Stomach (tissue), 8 donors: ENCODE measurements at regions not wholly inside any gene's neighbourhood (a gene's known extent, or its start where the extent isn't known, plus 50 kb on each side); places are given as distances from the start of the nearest gene placed in this dataset.
A peak's percentile ranks its signal among the peaks of the same experiment; 100 is the strongest.

Experiments
- DNase-seq, 2 donors: peaks; one replicate each; pipeline versions ENCODE4 v3.0.0 to v3.0.0-alpha.2; 2013 to 2019
- H3K27ac ChIP-seq, 5 donors: fragments of 200-600 bp in 4 of 5; sonication (generic) in 4 of 5; one replicate each; pipeline ENCODE4 v1.5.1; 2013 to 2019; ENCODE audit warnings: mild to moderate bottlenecking in 1 of 5, moderate library complexity in 1 of 5
- H3K27me3 ChIP-seq, 3 donors: fragments of 200-600 bp; sonication (generic); one replicate each; pipeline ENCODE4 v1.5.1; 2017 to 2019; ENCODE audit warnings: mixed run types in 1 of 3
- H3K36me3 ChIP-seq, 4 donors: fragments of 200-600 bp; sonication (generic); 1 replicate in 3 of 4; 2 replicates in 1 of 4; pipeline ENCODE4 v1.5.1; 2016 to 2019
- H3K4me1 ChIP-seq, 4 donors: fragments of 200-600 bp; sonication (generic); one replicate each; pipeline ENCODE4 v1.5.1; 2016 to 2019
- H3K4me3 ChIP-seq, 4 donors: fragments of 200-600 bp; sonication (generic) in 3 of 4; one replicate each; pipeline ENCODE4 v1.5.1; 2016 to 2019; ENCODE audit warnings: mild to moderate bottlenecking in 1 of 4
- H3K9me3 ChIP-seq, 4 donors: fragments of 200-600 bp; sonication (generic); one replicate each; pipeline ENCODE4 v1.5.1; 2016 to 2019
- EP300 ChIP-seq: sonication (generic); formaldehyde crosslinking; IDR thresholded peaks from one replicate; pipeline ENCODE4 v1.6.1; 2017; ENCODE audit warnings: antibody characterized with exemption
- POLR2A ChIP-seq, 4 donors: fragments of 450-650 bp; IDR thresholded peaks; one replicate each; pipeline ENCODE4 v1.6.1; 2016; ENCODE audit warnings: antibody characterized with exemption in 4 of 4, control low read depth in 2 of 4, mild to moderate bottlenecking in 1 of 4, moderate library complexity in 1 of 4
- POLR2AphosphoS5 ChIP-seq, 3 donors: sonication (generic); formaldehyde crosslinking; IDR thresholded peaks; one replicate each; pipeline ENCODE4 v1.6.1; 2016; ENCODE audit warnings: antibody characterized with exemption in 3 of 3
- WGBS, 5 donors: extraction: QIAGEN DNeasy Blood & Tissue Kit in 3 of 5; methylation state at CpG; one replicate each; pipeline versions ENCODE4 v1.1.5 to v1.1.7; 2013 to 2018; 5-methylcytosine and 5-hydroxymethylcytosine counted together
- intact Hi-C: fragments of 100-400 bp; cut with DNase I; formaldehyde crosslinking; loops from one replicate; pipeline ENCODE4 v1.15.1; 2023; ENCODE audit warnings: low total_unique reads
- TF ChIP-seq, protein P1 (sequence below), 7 experiments: fragments of 450-650 bp in 4 of 7; fragments of 200-600 bp in 3 of 7; sonication (generic) in 3 of 7; IDR thresholded peaks; one replicate each; pipeline ENCODE4 v1.5.1; 2016 to 2019; ENCODE audit warnings: antibody characterized with exemption in 7 of 7, control low read depth in 2 of 7, mild to moderate bottlenecking in 1 of 7
- donor health status: healthy with polysubstance abuse.
- donor health status: Bipolar disorder and iron deficiency.
- donor health status: healthy.

DNA sequence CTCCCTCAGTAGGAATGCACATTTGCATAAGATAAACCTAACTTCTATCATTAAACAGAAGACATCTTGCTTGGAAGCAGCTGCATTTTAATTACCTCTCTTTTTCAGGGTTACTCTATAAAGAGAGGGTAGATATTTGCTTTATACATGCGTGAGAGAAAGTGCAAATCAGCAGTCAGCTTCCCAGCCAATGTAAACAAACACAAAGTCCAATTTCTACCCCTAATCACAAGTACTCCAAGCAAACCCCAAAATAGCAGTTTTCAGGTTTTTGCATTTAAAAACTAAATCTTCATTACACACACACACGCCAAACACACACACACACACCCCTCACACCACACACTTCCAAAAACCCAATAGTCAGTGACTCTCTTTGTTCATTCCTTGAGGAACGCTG, 303.9 kb upstream of the ALCAM start:
- intact Hi-C loops, result no loop called here
- Histone ChIP-seq H3K27ac (no peak overlapping the region), H3K9me3 (no peaks in the 10 kb centered on the region), H3K4me3 (no peak overlapping the region), H3K4me1 (peaks cover 0 to 9% (median 3%) of the 10 kb centered on the region in 4 donors), H3K36me3 (no peaks in the 10 kb centered on the region), H3K27me3 (no peaks in the 10 kb centered on the region)
- TF ChIP-seq POLR2AphosphoS5 (IDR thresholded peaks at IDR 0.05), result no peak
- TF ChIP-seq, protein P1, sequence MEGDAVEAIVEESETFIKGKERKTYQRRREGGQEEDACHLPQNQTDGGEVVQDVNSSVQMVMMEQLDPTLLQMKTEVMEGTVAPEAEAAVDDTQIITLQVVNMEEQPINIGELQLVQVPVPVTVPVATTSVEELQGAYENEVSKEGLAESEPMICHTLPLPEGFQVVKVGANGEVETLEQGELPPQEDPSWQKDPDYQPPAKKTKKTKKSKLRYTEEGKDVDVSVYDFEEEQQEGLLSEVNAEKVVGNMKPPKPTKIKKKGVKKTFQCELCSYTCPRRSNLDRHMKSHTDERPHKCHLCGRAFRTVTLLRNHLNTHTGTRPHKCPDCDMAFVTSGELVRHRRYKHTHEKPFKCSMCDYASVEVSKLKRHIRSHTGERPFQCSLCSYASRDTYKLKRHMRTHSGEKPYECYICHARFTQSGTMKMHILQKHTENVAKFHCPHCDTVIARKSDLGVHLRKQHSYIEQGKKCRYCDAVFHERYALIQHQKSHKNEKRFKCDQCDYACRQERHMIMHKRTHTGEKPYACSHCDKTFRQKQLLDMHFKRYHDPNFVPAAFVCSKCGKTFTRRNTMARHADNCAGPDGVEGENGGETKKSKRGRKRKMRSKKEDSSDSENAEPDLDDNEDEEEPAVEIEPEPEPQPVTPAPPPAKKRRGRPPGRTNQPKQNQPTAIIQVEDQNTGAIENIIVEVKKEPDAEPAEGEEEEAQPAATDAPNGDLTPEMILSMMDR (IDR thresholded peaks at IDR 0.05), result no peak
- TF ChIP-seq POLR2A (IDR thresholded peaks at IDR 0.05), result no peak
- no peak for TF ChIP-seq EP300
- 14 to 26% (median 19%) methylated on average over 3 of the region's 3 CpGs for WGBS, 5 donors
- peak in 1 of 2 donors; percentile 59 for DNase-seq

GRCh38 chr3:105065895-105066839, 300.5 kb upstream of the ALCAM start:
- no peak for TF ChIP-seq POLR2AphosphoS5 (IDR thresholded peaks at IDR 0.05)
- TF ChIP-seq, protein P1 (IDR thresholded peaks at IDR 0.05), result no peak
- Histone ChIP-seq H3K27ac (no peak overlapping the region), H3K36me3 (no peaks in the 10 kb centered on the region), H3K9me3 (no peaks in the 10 kb centered on the region), H3K27me3 (no peaks in the 10 kb centered on the region), H3K4me3 (no peak overlapping the region), H3K4me1 (peaks cover 0 to 9% (median 3%) of the 10 kb centered on the region in 4 donors)
- 44 to 70% (median 55%) methylated on average over 7 to 8 of the region's 8 CpGs for WGBS, 5 donors
- intact Hi-C loops, result no loop called here
- no peak for DNase-seq

- Histone ChIP-seq H3K4me3 (no peak overlapping the region), H3K36me3 (no peaks in the 10 kb centered on the region), H3K27me3 (no peaks in the 10 kb centered on the region), H3K9me3 (no peaks in the 10 kb centered on the region), H3K4me1 (peaks cover 0 to 3% (median 1%) of the 10 kb centered on the region in 4 donors), H3K27ac (no peak overlapping the region)
- TF ChIP-seq POLR2A (IDR thresholded peaks at IDR 0.05) (no peak), POLR2AphosphoS5 (IDR thresholded peaks at IDR 0.05) (no peak), EP300 (no peak)
- TF ChIP-seq, protein P1 (IDR thresholded peaks at IDR 0.05), result no peak
- WGBS, 5 donors, result 79 to 99% (median 94%) methylated on average over 3 of the region's 3 CpGs
- intact Hi-C loops, result no loop called here
- no peak for DNase-seq
These were observed 299.3 kb upstream of the ALCAM start for GRCh38 chr3:105067361-105067760.

DNA sequence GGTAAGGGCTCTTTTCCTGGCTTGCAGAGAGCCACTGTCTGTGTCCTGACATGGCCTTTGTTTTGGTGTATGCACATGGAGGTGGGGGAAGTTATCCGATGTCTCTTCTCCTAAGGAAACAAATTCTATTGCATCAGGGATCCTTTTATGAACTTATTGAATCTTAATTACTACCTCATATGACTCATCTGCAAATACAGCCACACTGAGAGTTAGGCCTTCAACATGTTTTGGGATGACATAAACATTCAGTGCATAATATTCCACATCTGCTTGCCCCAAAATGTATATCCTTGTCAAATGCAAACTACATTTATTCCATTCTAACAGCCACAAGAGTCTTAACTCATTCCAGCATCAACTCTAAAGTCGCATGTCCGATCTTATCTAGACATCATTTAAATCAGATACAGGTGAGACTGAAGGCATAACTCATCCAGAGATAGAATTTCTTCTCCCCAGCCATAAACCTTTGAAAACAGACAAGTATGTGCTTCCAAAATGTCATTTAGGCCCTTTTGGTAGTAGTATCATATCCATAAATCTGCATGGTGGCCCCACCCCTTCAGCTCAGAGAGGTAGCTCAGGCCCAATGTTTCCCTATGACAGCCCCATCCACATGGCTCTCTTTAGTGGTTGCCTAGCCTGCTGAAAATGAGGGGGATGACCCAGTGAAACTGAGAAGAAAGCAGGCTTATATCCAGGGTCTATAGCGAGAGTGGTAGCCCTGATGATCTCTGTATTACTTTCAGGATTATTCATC, 289.5 kb upstream of the ALCAM start:
- H3K36me3 ChIP-seq, result no peaks in the 10 kb centered on the region
- WGBS, 5 donors, result 88 to 95% (median 93%) methylated on average over 4 of the region's 4 CpGs
- peaks cover 0 to 6% (median 0%) of the 10 kb centered on the region in 4 donors for H3K9me3 ChIP-seq
- intact Hi-C loops, result no loop called here
- H3K27me3 ChIP-seq, result no peaks in the 10 kb centered on the region
- TF ChIP-seq POLR2AphosphoS5 (IDR thresholded peaks at IDR 0.05), result no peak
- TF ChIP-seq, protein P1 (IDR thresholded peaks at IDR 0.05), result no peak
- TF ChIP-seq POLR2A (IDR thresholded peaks at IDR 0.05), result no peak
- no peak for TF ChIP-seq EP300
- no peak overlapping the region for H3K4me3 ChIP-seq
- H3K27ac ChIP-seq, result no peak overlapping the region
- no peak for DNase-seq
- H3K4me1 ChIP-seq, result no peaks in the 10 kb centered on the region
